Globus pallidus (tissue), 1 donor: ENCODE measurements at regions not wholly inside any gene's neighbourhood (a gene's known extent, or its start where the extent isn't known, plus 50 kb on each side); places are given as distances from the start of the nearest gene placed in this dataset.

ENCODE experiments used
- DNase-seq: peaks from one replicate; pipeline ENCODE4 v3.0.0-alpha.2; 2015; ENCODE audit warnings: low spot score

- DNase-seq, result no peak
Observed at GRCh38 chr2:220000080-220000479, 372.6 kb downstream of the SLC4A3 start.

DNA sequence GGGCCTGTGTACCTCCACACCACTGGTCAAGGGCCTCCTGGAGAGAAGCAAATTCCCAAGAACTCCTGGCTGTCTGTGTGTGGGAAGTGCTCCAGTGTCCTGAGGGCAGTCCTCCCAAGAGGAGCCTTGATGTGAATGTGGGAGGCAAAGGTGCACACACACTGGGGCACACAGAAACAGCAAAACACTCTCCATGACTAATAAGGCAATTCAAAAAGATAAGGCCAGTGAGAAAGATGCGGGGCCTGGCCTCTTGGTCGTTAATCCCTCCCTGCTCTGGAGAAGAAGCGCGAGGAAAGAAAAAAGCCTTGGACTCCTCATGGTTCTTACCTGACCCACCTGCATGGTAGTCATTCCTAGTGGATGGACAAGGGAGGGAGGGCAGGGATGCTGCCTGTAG lies 373.2 kb downstream of the SLC4A3 start:
- no peak for DNase-seq

DNA sequence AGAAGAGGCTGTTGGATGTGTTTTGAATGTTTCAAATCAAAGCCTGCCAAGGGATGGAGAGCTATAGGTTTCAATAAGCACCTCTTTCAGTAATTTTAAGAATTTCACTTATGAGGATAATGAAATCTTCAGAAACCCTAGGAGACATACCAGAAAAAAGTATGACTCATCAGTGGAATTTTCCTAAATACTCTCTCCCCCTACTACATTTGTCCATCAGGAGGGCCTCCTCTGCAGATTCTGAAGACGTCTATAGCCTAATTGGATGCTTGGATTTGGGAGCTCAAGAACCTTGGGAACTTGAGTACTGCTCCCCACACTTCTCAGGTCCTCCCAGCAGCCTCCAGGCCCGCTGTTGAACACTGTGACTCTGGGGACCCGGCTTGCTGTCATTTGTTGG lies 374.3 kb downstream of the SLC4A3 start:
- no peak for DNase-seq

DNA sequence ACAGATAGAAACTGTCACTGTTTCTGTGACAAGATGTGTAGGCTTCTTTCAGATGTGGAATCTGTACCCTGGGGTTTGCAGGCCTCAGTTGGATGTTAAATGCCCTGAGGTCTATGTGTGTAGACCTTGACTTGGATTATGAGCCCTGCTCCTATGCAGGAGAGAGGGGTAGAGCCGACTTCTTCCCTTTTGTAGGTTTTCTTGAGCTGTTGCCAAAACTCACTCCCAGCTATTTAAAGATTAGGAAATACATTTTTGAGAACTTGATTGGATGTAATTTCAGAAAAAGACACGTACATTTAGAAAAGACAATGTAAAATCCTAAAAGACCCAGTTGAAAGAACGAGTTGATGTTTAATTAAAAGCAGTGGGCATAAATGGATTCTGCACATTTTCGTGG lies 374.8 kb downstream of the SLC4A3 start:
- DNase-seq, result no peak

DNA sequence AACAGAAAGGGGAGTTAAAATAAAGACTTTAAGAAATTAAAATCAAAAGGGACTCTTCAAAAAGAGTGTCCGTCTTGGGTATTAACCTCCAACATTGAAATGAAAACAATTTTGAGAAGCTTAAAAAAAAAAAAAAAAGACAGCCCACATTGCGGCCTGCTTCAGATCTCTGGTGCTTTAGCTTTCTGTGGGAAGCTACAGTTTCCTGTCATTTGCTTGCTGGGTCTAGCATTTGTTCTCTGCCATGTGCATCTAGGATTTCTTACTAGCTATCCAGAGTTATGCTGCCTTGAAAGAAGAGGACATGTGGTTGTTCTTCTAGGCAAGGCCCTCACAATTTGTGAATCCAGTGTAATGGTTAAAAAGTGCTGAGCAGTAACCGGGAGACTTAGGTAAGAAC lies 375.3 kb downstream of the SLC4A3 start:
- no peak for DNase-seq

GRCh38 chr2:220005362-220005761 lies 377.9 kb downstream of the SLC4A3 start:
- no peak for DNase-seq

DNA sequence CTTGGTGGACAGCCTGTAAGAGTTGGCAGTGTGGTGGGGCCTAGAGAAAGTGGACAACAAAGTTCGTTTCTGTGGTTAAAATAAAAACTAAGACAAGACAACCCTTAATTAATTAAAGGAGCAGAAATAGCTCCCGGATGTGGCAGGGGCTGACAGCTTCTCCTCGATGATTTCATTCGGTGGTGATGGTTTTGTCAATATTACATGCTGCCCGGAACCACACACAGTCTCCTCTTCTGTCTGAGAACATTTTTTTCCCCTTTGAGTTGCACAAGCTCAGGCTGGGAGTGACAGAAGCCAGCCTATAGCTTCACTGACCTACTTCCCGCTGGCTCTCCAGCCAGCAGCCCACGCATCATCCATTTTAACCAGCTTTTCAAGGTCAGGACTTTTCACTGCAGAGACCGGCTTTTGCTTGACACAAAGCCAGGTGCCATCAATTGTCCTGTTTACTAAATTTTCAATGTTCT lies 378.8 kb downstream of the SLC4A3 start:
- peak; percentile 7 for DNase-seq

DNA sequence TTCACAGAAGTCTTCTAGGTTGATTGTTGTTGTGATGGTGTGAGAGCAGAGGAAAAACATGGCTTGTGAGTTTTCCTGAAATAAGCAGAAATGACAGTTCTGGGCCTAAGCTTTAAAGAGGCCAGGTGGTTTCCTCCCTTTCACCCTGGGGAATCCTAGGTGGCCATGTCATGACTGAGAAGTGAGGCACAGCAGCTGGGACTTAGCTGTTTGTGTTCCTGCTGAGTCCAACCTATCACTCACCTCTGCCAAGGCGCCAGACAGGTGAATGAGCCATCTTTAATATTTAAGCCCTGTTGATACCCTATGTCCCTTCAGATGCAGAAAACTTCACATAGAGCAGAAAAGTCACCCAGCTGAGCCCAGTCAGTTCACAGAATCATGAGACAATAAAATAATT lies 384.4 kb downstream of the SLC4A3 start:
- DNase-seq, result no peak

- DNase-seq, result no peak
Observed at GRCh38 chr2:220014961-220015360, 387.5 kb downstream of the SLC4A3 start.

DNA sequence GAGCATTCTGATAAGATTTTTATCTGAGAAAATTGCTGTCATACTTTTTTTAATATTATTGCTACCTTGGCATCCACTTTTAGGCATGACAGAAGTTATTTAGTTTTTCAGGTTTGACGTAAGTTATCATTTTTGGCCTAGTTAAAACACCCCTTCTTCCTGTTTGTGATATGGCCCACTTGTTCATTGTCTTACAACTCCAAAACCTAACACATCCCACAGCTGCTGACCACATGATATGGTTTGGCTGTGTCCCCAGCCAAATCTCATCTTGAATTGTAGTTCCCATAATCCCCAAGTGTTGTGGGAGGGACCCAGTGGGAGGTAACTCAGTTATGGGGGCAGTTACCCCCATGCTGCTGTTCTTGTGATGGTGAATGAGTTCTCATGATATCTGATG lies 388.1 kb downstream of the SLC4A3 start:
- no peak for DNase-seq

GRCh38 chr2:220025207-220025606 lies 397.8 kb downstream of the SLC4A3 start:
- no peak for DNase-seq

GRCh38 chr2:220029013-220029412 lies 401.6 kb downstream of the SLC4A3 start:
- DNase-seq, result no peak

- no peak for DNase-seq
Observed at GRCh38 chr2:220033546-220033945, 406.1 kb downstream of the SLC4A3 start.

DNA sequence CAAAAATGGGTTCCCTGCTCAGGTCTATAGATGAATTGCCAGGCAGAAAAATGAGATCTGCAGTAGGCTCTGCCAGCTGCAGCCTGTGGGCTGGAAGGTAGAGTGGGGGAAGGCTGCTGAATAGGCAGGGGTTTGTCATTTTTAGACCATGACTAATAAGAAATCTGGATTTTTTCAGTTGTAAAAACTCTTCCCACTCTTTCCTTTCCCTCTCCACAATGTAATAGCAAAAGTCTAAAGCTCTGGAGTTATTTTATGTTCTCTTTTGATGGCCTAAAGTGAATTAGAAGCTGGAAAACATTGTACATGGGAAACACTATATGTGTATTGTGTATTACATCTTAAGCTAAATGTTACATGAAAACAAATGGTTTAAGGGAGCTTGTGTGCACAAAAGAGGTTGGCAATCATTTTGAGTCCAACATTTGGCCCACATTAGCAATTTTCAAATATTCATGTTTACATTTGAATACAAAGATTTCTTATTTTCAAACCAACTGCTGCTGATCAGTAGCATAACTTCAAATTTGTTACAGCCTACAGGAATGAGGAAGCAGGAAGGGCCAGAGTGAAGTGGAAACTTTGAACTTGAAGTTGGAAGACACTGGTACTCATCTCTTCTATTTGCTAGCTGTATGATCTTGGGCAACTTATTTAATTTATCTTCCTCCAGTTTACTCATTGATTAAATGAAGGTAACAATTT lies 407.1 kb downstream of the SLC4A3 start:
- DNase-seq, result no peak

GRCh38 chr2:220036431-220036830 lies 409.0 kb downstream of the SLC4A3 start:
- DNase-seq, result no peak

- no peak for DNase-seq
Observed at GRCh38 chr2:220040346-220040745, 412.9 kb downstream of the SLC4A3 start.

DNA sequence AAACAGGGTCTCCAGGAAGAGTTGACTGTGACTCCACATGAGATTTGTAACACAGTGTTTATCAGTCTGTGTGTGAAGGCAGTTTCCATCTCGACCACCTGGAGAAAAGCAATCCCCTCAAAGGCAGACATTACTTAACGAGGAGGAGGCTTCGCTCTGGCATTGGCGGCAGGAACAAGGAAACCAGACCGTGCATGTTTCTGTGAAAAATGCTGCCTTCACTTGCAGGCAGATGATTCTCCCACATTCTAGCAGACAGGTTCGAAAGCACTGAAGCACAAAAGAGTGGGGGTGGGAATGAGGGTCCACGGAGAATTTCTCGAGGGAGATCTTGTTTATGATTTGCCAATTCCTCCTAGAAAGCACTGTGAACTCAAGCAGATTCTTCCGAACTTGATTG lies 414.0 kb downstream of the SLC4A3 start:
- DNase-seq, result no peak

GRCh38 chr2:220043155-220043989 lies 415.9 kb downstream of the SLC4A3 start:
- DNase-seq, result no peak

DNA sequence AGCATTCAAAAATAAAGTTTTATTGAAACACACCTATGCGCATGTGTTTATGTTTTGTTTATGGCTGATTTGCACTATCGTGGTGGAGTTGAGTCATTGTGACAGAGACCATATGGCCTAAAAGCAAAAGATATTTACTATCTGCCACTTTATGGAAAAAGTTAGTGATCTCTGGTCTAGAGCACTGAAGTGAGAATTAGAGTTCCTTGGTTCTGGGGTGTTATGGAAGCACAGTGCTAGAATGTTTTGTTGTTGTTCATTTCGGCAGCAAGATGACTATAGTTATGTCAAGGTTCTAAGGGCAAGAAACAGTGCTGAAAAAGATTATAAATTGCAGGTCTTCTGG lies 416.5 kb downstream of the SLC4A3 start:
- DNase-seq, result no peak

- no peak for DNase-seq
Observed at GRCh38 chr2:220044383-220044782, 417.0 kb downstream of the SLC4A3 start.

- DNase-seq, result no peak
Observed at GRCh38 chr2:220046507-220046906, 419.1 kb downstream of the SLC4A3 start.

- no peak for DNase-seq
Observed at GRCh38 chr2:220051716-220052115, 424.3 kb downstream of the SLC4A3 start.

DNA sequence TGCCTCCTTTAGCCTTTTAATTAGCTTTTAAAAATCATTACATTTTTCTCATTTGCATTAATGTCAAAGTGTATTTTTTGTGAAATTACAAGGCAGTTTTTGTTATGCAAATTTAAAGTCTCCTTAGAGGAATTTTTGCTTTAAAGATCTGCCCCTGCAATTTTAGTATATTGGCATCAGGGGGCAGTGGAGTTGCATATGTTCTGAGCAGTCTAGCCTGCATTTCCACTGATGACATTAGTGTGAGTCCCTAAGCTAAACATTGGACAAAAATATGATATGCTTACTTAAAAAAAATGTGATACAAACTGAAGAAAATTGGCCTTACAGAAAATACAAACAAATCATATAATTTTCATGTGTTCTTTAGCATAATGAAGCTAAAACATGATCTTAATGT lies 426.5 kb downstream of the SLC4A3 start:
- no peak for DNase-seq

DNA sequence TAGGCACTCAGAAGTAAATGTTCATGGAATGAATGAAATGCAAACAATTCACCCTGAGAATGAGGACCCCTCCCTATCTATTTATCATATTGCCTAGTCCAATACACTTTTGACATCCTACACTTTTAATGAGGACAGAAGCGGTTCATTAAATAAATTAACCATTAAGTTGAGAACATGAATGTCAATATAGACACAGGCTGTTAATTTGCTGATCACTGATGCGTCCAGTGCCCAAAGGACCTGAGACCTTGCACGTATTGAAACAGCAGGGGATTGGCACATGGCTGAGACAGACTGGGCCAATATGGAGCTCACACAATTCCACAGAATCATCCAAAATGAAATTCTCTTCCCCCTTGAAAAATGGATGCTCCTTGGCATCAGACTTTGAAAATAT lies 430.0 kb downstream of the SLC4A3 start:
- no peak for DNase-seq
